OCI-LY7 (cell line): ENCODE measurements at regions not wholly inside any gene's neighbourhood (a gene's known extent, or its start where the extent isn't known, plus 50 kb on each side); places are given as distances from the start of the nearest gene placed in this dataset.

Experiments used
- BruUV-seq: library from RNA; stranded (reverse); fragments of 400-500 nt; replicated peaks from 2 replicates; lab custom pipeline; 2021; lab: Mats Ljungman, UMichigan
- CTCF ChIA-PET: fragments of 300-600 bp; sonication (Branson Sonifier 250); formaldehyde crosslinking; loops from one replicate; lab custom pipeline; 2022; ENCODE audit warnings: antibody characterized with exemption; ENCODE audit not compliant: unreplicated experiment; lab: Charles Lee
- POLR2A ChIA-PET: fragments of 300-600 bp; sonication (Branson Sonifier 250); formaldehyde crosslinking; loops from one replicate; lab custom pipeline; 2022; ENCODE audit warnings: antibody characterized with exemption; lab: Charles Lee
- DNase-seq: peaks from one replicate; pipeline ENCODE4 v3.0.0-alpha.2; 2015; ENCODE audit warnings: low spot score
- H2AFZ ChIP-seq: fragments of 200-600 bp; sonication (generic), shearing (Covaris generic); 2 replicates; pipeline ENCODE4 v1.6.1; 2014; ENCODE audit warnings: mild to moderate bottlenecking, antibody characterized with exemption, low read length, moderate library complexity
- H3K27ac ChIP-seq: fragments of 200-600 bp; sonication (generic); 2 replicates; pipeline ENCODE4 v1.5.1; 2014; ENCODE audit warnings: mixed run types, low read depth, mild to moderate bottlenecking, moderate library complexity, low read length, inconsistent platforms; ENCODE audit not compliant: poor library complexity, severe bottlenecking
- H3K36me3 ChIP-seq: fragments of 200-600 bp; sonication (generic); 2 replicates; pipeline ENCODE4 v1.6.1; 2014; ENCODE audit warnings: mild to moderate bottlenecking, antibody characterized with exemption, low read length, moderate library complexity, mixed read lengths; ENCODE audit not compliant: insufficient read depth
- H3K4me1 ChIP-seq: fragments of 200-600 bp; sonication (generic); 2 replicates; pipeline ENCODE4 v1.5.1; 2014; ENCODE audit warnings: mild to moderate bottlenecking, low read length; ENCODE audit not compliant: insufficient read depth, poor library complexity, severe bottlenecking
- H3K4me2 ChIP-seq: fragments of 200-600 bp; sonication (generic); 2 replicates; pipeline ENCODE4 v1.6.1; 2014; ENCODE audit warnings: mild to moderate bottlenecking, low read length
- H3K4me3 ChIP-seq: fragments of 200-600 bp; sonication (generic); 2 replicates; pipeline ENCODE4 v1.5.1; 2014; ENCODE audit warnings: mild to moderate bottlenecking, low read depth, low read length; ENCODE audit not compliant: poor library complexity, severe bottlenecking
- H3K79me2 ChIP-seq: fragments of 200-600 bp; sonication (generic); 2 replicates; pipeline ENCODE4 v1.6.1; 2016; ENCODE audit warnings: low read depth, mild to moderate bottlenecking, low read length, moderate library complexity, mixed read lengths; ENCODE audit not compliant: insufficient read depth
- H3K9me2 ChIP-seq: fragments of 200-600 bp; sonication (generic); 2 replicates; pipeline ENCODE4 v1.6.1; 2016; ENCODE audit warnings: mild to moderate bottlenecking, low read length, mixed read lengths; ENCODE audit not compliant: insufficient read depth
- H3K9me3 ChIP-seq: fragments of 200-600 bp; sonication (generic); 2 replicates; pipeline ENCODE4 v1.6.1; 2014; ENCODE audit warnings: mild to moderate bottlenecking, mixed run types, low read length, mixed read lengths
- H4K20me1 ChIP-seq: fragments of 200-600 bp; sonication (generic); 2 replicates; pipeline ENCODE4 v1.6.1; 2014; ENCODE audit warnings: mild to moderate bottlenecking, antibody characterized with exemption, low read length, moderate library complexity, mixed read lengths; ENCODE audit not compliant: insufficient read depth
- EZH2phosphoT487 ChIP-seq: fragments of 200-600 bp; sonication (generic); IDR thresholded peaks from 2 replicates; pipeline ENCODE4 v1.6.1; 2018; ENCODE audit warnings: low read depth, borderline replicate concordance, mild to moderate bottlenecking, mixed run types, antibody characterized with exemption, low read length, moderate library complexity, mixed read lengths
- intact Hi-C: fragments of 100-400 bp; cut with micrococcal nuclease; formaldehyde crosslinking; loops from one replicate; pipeline ENCODE4 v1.10.0; 2022; ENCODE audit not compliant: unreplicated experiment
- TF ChIP-seq, protein P1 (sequence below): fragments of 200-600 bp; sonication (generic); conservative IDR thresholded peaks from 2 replicates; pipeline ENCODE4 v1.5.1; 2014; ENCODE audit warnings: mild to moderate bottlenecking, antibody characterized with exemption, low read length, moderate library complexity, mixed read lengths

DNA sequence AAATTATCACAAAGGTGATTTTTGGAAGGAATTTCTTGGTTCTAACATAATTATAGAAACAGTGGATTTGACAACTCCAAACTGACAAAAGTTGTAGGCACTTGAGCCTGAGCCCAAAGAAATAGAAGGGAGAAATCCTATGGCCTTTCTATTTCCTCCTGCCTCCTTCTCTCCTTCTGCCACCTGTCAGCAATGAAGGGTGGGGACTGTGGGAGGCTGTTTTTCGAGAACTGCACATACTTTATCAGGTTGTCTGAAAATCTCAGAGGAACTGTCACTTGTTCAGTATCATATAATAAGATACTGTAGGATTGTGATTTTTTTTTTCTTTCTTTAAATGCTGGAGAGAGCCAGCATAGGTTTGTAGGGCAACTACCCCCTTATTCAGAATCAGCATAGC, 187.9 kb upstream of the SESN3 start:
- Histone ChIP-seq H3K79me2 (no peaks in the 10 kb centered on the region), H3K9me2 (no peaks in the 10 kb centered on the region), H3K4me1 (no peaks in the 10 kb centered on the region), H2AFZ (no peak overlapping the region), H3K9me3 (no peaks in the 10 kb centered on the region), H4K20me1 (no peaks in the 10 kb centered on the region), H3K36me3 (no peaks in the 10 kb centered on the region), H3K4me3 (no peak overlapping the region), H3K4me2 (no peak overlapping the region), H3K27ac (no peak overlapping the region)
- TF ChIP-seq, protein P1, sequence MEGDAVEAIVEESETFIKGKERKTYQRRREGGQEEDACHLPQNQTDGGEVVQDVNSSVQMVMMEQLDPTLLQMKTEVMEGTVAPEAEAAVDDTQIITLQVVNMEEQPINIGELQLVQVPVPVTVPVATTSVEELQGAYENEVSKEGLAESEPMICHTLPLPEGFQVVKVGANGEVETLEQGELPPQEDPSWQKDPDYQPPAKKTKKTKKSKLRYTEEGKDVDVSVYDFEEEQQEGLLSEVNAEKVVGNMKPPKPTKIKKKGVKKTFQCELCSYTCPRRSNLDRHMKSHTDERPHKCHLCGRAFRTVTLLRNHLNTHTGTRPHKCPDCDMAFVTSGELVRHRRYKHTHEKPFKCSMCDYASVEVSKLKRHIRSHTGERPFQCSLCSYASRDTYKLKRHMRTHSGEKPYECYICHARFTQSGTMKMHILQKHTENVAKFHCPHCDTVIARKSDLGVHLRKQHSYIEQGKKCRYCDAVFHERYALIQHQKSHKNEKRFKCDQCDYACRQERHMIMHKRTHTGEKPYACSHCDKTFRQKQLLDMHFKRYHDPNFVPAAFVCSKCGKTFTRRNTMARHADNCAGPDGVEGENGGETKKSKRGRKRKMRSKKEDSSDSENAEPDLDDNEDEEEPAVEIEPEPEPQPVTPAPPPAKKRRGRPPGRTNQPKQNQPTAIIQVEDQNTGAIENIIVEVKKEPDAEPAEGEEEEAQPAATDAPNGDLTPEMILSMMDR: no peak
- no peak for TF ChIP-seq EZH2phosphoT487
- no peak for DNase-seq
- CTCF ChIA-PET: no interaction called here
- intact Hi-C loops: no loop called here
- no TSS peak for BruUV-seq
- POLR2A ChIA-PET: no interaction called here

DNA sequence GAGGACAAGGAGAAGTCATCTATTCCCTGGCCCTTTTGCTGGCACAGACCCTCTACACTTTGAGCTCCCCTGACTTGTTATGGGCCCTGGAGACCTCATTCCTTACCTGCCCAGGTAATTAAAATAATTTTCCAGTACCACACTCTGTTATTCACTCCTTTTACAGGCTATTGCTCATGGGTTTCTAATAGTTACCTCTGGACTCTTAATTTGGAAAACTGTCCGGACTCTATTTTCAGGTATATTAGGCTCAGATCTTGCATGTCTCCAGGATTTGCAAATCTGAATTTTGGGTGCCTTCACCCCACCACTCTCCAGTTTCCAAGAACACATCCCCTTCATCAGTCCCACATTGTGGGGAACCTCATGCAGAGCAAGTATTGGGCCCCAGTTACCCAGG, 186.8 kb upstream of the SESN3 start:
- Histone ChIP-seq H3K36me3 (no peaks in the 10 kb centered on the region), H3K4me3 (no peak overlapping the region), H3K4me2 (no peak overlapping the region), H3K79me2 (no peaks in the 10 kb centered on the region), H3K9me2 (no peaks in the 10 kb centered on the region), H3K4me1 (no peaks in the 10 kb centered on the region), H2AFZ (no peak overlapping the region), H3K27ac (no peak overlapping the region), H4K20me1 (no peaks in the 10 kb centered on the region), H3K9me3 (no peaks in the 10 kb centered on the region)
- no peak for TF ChIP-seq EZH2phosphoT487
- TF ChIP-seq, protein P1: no peak
- intact Hi-C loops: no loop called here
- ChIA-PET POLR2A (interaction anchor here (1.0 kb wide), 1 partner anchor 88 kb away, joined by 3 read pairs; no protein-coding TSS in a partner anchor), CTCF (no interaction called here)
- DNase-seq: no peak
- BruUV-seq: no TSS peak

DNA sequence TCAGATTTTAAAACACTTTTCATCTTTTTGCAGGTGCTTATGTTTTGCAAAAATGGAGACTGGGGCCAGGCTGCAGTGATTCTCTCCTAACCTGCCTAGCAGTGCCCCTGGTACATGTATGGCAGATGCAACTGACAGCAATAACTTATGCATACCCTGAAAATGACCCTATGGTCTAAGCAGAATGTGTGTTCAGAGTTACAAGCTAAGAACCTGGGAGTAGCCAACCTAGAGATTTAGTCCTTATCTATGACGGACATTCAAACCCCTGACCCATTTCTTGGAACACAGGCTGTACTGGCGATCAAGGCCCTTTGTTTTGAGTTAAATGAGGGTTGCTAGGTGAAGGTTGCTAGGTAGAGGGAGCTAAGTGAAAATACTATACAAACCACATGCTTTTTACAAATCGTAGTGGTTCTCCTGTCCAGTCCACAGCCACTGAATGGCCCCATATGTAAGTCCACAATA, 184.9 kb upstream of the SESN3 start:
- Histone ChIP-seq H3K36me3 (no peaks in the 10 kb centered on the region), H2AFZ (no peak overlapping the region), H3K9me3 (no peaks in the 10 kb centered on the region), H3K9me2 (no peaks in the 10 kb centered on the region), H3K4me3 (no peak overlapping the region), H3K4me1 (no peaks in the 10 kb centered on the region), H4K20me1 (no peaks in the 10 kb centered on the region), H3K27ac (no peak overlapping the region), H3K79me2 (no peaks in the 10 kb centered on the region), H3K4me2 (no peak overlapping the region)
- DNase-seq: peak; percentile 1
- POLR2A ChIA-PET: no interaction called here
- intact Hi-C loops: no loop called here
- no TSS peak for BruUV-seq
- no peak for TF ChIP-seq EZH2phosphoT487
- TF ChIP-seq, protein P1: no peak
- CTCF ChIA-PET: no interaction called here
